Activated CD4-positive, alpha-beta T cell treated with anti-CD3 and anti-CD28 coated beads for 4 hours (primary cell): ENCODE measurements at regions not wholly inside any gene's neighbourhood (a gene's known extent, or its start where the extent isn't known, plus 50 kb on each side); places are given as distances from the start of the nearest gene placed in this dataset.

Source experiments
- DNase-seq, 2 donors: peaks; one replicate each; pipeline ENCODE4 v3.0.0-alpha.2; 2020

GRCh38 chr5:73307645-73308355, 134.8 kb downstream of the TMEM174 start:
- DNase-seq = no peak

GRCh38 chr5:73306741-73307275, 133.8 kb downstream of the TMEM174 start:
- no peak for DNase-seq

- DNase-seq = no peak
Observed at GRCh38 chr5:73306078-73306719, 133.2 kb downstream of the TMEM174 start.

- DNase-seq = no peak
Observed at GRCh38 chr5:73305386-73305785, 132.4 kb downstream of the TMEM174 start.

- DNase-seq = no peak
Observed at GRCh38 chr5:73304381-73304780, 131.4 kb downstream of the TMEM174 start.

- no peak for DNase-seq
Observed at GRCh38 chr5:73303148-73304079, 130.4 kb downstream of the TMEM174 start.

GRCh38 chr5:73302797-73303147, 129.8 kb downstream of the TMEM174 start:
- no peak for DNase-seq

GRCh38 chr5:73301208-73301901, 128.4 kb downstream of the TMEM174 start:
- no peak for DNase-seq

GRCh38 chr5:73300337-73301207, 127.6 kb downstream of the TMEM174 start:
- no peak for DNase-seq

GRCh38 chr5:73299665-73300336, 126.8 kb downstream of the TMEM174 start:
- DNase-seq = no peak

- DNase-seq = no peak
Observed at GRCh38 chr5:73298772-73299630, 126.0 kb downstream of the TMEM174 start.

- DNase-seq = no peak
Observed at GRCh38 chr5:73298251-73298771, 125.3 kb downstream of the TMEM174 start.

- no peak for DNase-seq
Observed at GRCh38 chr5:73297430-73297829, 124.4 kb downstream of the TMEM174 start.

- no peak for DNase-seq
Observed at GRCh38 chr5:73296772-73297171, 123.8 kb downstream of the TMEM174 start.

GRCh38 chr5:73295921-73296320, 122.9 kb downstream of the TMEM174 start:
- DNase-seq = no peak

- no peak for DNase-seq
Observed at GRCh38 chr5:73295447-73295846, 122.5 kb downstream of the TMEM174 start.

GRCh38 chr5:73292816-73293459, 119.9 kb downstream of the TMEM174 start:
- DNase-seq = no peak

GRCh38 chr5:73291873-73292272, 118.9 kb downstream of the TMEM174 start:
- DNase-seq = no peak

GRCh38 chr5:73290242-73290641, 117.2 kb downstream of the TMEM174 start:
- DNase-seq = no peak
